HEK293T (cell line): ENCODE measurements at regions not wholly inside any gene's neighbourhood (a gene's known extent, or its start where the extent isn't known, plus 50 kb on each side); places are given as distances from the start of the nearest gene placed in this dataset.

Source experiments
- CTCF ChIA-PET: fragments of 350-600 bp; formaldehyde crosslinking; extraction: SDS; loops from one replicate; lab custom pipeline; 2021; ENCODE audit warnings: antibody characterized with exemption, inconsistent platforms; lab: Yijun Ruan, JAX
- POLR2A ChIA-PET: fragments of 350-600 bp; formaldehyde crosslinking; extraction: SDS; loops from one replicate; lab custom pipeline; 2020; ENCODE audit warnings: antibody characterized with exemption, inconsistent platforms; lab: Yijun Ruan, JAX
- DNase-seq: peaks from one replicate; pipeline ENCODE4 v3.0.0; 2012; ENCODE audit warnings: mixed read lengths; ENCODE audit errors: extremely low spot score
- ARNT ChIP-seq: fragments of 450-650 bp; IDR thresholded peaks from 2 replicates; pipeline ENCODE4 v1.6.1; 2017; ENCODE audit warnings: mild to moderate bottlenecking
- BHLHE40 ChIP-seq: fragments of 450-650 bp; IDR thresholded peaks from 2 replicates; pipeline ENCODE4 v1.6.1; 2016; ENCODE audit warnings: mild to moderate bottlenecking, moderate library complexity, borderline replicate concordance
- CTBP1 ChIP-seq: fragments of 450-650 bp; IDR thresholded peaks from 2 replicates; pipeline ENCODE4 v1.6.1; 2016; ENCODE audit warnings: borderline replicate concordance
- ELF4 ChIP-seq: fragments of 450-650 bp; IDR thresholded peaks from 2 replicates; pipeline ENCODE4 v1.6.1; 2017; ENCODE audit warnings: antibody characterized with exemption
- FOXA1 ChIP-seq: fragments of 450-650 bp; IDR thresholded peaks from 2 replicates; pipeline ENCODE4 v1.6.1; 2016; ENCODE audit warnings: mild to moderate bottlenecking
- FOXK2 ChIP-seq: fragments of 450-650 bp; IDR thresholded peaks from 2 replicates; pipeline ENCODE4 v1.6.1; 2016; ENCODE audit warnings: mild to moderate bottlenecking
- FOXM1 ChIP-seq: fragments of 450-650 bp; IDR thresholded peaks from 2 replicates; pipeline ENCODE4 v1.6.1; 2017; ENCODE audit warnings: mild to moderate bottlenecking, borderline replicate concordance
- HDGF ChIP-seq: fragments of 450-650 bp; IDR thresholded peaks from 2 replicates; pipeline ENCODE4 v1.6.1; 2017; ENCODE audit warnings: antibody characterized with exemption, borderline replicate concordance
- L3MBTL2 ChIP-seq: fragments of 450-650 bp; conservative IDR thresholded peaks from 2 replicates; pipeline ENCODE4 v1.6.1; 2016; ENCODE audit warnings: mild to moderate bottlenecking
- LEF1 ChIP-seq: fragments of 450-650 bp; IDR thresholded peaks from 2 replicates; pipeline ENCODE4 v1.6.1; 2017; ENCODE audit warnings: mild to moderate bottlenecking, borderline replicate concordance
- NFRKB ChIP-seq: fragments of 450-650 bp; IDR thresholded peaks from 2 replicates; pipeline ENCODE4 v1.6.1; 2016; ENCODE audit warnings: mild to moderate bottlenecking, moderate library complexity
- SP1 ChIP-seq: fragments of 450-650 bp; IDR thresholded peaks from 2 replicates; pipeline ENCODE4 v1.6.1; 2017
- SUZ12 ChIP-seq: fragments of 450-650 bp; IDR thresholded peaks from 2 replicates; pipeline ENCODE4 v1.6.1; 2016; ENCODE audit warnings: mild to moderate bottlenecking
- TARDBP ChIP-seq: fragments of 450-650 bp; IDR thresholded peaks from 2 replicates; pipeline ENCODE4 v1.6.1; 2016
- ZNF384 ChIP-seq: fragments of 450-650 bp; IDR thresholded peaks from 2 replicates; pipeline ENCODE4 v1.6.1; 2016
- TF ChIP-seq, protein P1 (sequence below): fragments of 450-650 bp; IDR thresholded peaks from 2 replicates; pipeline ENCODE4 v1.6.1; 2016

DNA sequence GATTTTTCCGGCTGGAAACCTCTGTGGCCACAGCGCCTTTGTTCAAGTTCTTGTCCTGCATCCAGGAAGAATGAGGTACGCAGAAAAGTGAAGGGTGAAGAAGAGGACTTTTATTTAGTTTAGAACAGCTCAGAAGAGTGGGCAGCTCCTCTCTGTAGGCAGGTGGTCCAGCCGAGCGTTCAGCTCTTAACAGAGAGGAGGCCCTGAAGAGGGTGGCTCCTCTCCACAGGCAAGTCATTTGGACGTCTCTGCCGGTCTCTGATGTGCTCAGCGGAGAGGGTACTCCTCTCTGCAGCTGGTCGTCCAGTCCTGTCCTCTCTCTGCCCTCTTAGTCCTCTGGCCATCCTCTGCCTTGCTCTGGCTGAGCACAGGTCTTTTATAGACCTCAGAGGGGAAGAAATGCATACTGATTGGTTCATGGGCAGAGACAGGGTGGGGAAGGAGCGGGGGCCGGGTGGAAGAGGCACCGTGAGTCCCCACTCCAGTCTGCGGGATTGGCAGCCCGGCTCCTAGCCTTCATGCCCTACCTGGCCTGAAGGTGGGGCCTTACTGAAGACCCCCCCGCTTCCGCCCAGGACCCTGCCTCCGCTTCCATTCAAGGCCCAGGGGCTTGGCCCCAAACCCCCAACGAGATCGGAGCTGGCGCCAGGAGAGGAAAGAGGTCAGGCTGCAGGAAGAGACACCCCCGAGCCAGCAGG, 70.0 kb upstream of the NKD1 start:
- no peak for DNase-seq
- TF ChIP-seq ELF4 (no peak), ARNT (no peak), NFRKB (no peak), FOXK2 (no peak), HDGF (no peak), BHLHE40 (no peak), ZNF384 (no peak), LEF1 (no peak), L3MBTL2 (no peak), TARDBP (no peak), SP1 (no peak), SUZ12 (no peak), CTBP1 (no peak), FOXA1 (no peak), FOXM1 (no peak)
- TF ChIP-seq, protein P1, sequence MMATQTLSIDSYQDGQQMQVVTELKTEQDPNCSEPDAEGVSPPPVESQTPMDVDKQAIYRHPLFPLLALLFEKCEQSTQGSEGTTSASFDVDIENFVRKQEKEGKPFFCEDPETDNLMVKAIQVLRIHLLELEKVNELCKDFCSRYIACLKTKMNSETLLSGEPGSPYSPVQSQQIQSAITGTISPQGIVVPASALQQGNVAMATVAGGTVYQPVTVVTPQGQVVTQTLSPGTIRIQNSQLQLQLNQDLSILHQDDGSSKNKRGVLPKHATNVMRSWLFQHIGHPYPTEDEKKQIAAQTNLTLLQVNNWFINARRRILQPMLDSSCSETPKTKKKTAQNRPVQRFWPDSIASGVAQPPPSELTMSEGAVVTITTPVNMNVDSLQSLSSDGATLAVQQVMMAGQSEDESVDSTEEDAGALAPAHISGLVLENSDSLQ, result no peak
- POLR2A ChIA-PET, result no interaction called here
- CTCF ChIA-PET, result no interaction called here

DNA sequence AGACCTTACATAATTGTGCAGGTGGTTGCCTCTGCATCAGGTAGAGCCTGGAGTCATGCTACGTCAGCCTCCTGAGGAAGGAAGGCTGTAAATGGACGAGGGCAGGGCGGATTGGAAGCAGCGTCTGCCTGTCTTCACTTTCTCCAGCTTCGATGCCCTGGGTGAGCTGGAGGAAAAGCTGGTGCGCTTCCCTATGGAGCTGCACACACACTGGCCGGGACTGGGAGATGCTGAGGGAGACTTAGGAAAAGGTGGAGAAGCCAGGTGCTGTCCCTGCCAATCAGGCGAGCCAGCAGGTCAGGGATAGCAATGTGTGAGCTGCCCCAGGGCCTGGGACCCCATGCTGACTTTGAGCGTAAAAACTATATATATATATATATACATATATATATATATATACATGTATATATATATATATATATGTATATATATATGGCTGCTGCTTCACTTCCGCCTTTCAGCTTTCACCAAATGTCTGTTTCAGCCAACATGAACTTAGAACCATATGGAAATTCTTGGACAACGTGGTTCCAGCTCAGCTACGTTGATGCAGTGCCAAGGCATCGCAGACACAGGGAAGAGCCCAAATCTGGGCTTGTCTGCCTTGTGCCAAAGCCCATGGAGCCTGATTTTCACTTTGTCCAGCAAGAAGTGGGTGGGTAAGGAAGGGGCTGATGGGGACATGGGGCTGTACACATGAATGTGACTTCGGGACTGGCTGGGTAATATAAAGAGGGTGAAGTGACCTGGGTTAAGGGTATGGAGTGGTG, 71.5 kb upstream of the NKD1 start:
- POLR2A ChIA-PET, result no interaction called here
- DNase-seq, result no peak
- CTCF ChIA-PET, result no interaction called here
- TF ChIP-seq CTBP1, result no peak
- TF ChIP-seq HDGF, result no peak
- TF ChIP-seq, protein P1, result no peak
- no peak for TF ChIP-seq L3MBTL2
- no peak for TF ChIP-seq ZNF384
- TF ChIP-seq NFRKB, result no peak
- no peak for TF ChIP-seq SUZ12
- TF ChIP-seq ARNT, result no peak
- TF ChIP-seq ELF4, result no peak
- TF ChIP-seq FOXK2, result no peak
- TF ChIP-seq SP1, result no peak
- TF ChIP-seq TARDBP, result no peak
- no peak for TF ChIP-seq FOXA1
- no peak for TF ChIP-seq FOXM1
- no peak for TF ChIP-seq LEF1
- no peak for TF ChIP-seq BHLHE40

DNA sequence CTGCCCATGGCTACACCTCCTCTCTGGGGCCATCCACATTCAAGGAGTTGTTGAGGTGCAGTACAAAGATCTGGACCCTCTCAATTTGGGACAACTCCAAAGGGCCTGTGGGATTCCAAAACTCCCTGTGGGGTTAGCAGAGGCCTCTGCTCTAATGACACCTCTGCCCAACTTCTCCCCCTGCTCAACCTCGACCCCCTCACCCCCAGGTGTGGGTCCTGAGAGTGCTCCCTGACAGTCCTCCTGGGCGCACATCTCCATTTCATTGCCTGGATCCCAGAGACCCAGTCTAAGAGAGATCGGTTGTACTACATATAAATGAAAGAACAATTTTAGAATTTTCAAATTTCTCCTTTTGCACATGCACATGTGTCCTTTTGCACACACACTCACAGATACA, 73.0 kb upstream of the NKD1 start:
- no peak for DNase-seq
- ChIA-PET POLR2A (no interaction called here), CTCF (no interaction called here)
- TF ChIP-seq ELF4, result no peak
- no peak for TF ChIP-seq BHLHE40
- TF ChIP-seq L3MBTL2, result no peak
- TF ChIP-seq LEF1, result no peak

DNA sequence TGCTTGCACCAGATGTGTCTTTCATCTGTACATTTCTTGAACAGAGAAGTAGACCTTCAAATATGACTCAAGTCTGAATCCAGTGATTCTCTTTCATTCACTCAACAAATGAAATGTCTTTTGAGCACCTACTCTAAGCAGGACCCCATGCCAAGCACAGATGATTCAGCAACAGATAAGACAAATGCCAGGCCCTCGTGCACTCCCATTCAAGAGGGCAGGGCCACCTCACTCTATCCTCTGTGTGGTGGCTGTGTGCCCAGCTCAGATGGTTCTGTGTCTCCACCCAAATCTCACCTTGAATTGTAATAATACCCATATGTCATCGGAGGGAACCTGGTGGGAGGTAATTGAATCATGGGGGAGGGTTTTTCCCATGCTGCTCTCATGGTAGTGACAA, 74.1 kb upstream of the NKD1 start:
- TF ChIP-seq ARNT, result no peak
- no peak for TF ChIP-seq FOXM1
- ChIA-PET CTCF (no interaction called here), POLR2A (no interaction called here)
- no peak for DNase-seq

DNA sequence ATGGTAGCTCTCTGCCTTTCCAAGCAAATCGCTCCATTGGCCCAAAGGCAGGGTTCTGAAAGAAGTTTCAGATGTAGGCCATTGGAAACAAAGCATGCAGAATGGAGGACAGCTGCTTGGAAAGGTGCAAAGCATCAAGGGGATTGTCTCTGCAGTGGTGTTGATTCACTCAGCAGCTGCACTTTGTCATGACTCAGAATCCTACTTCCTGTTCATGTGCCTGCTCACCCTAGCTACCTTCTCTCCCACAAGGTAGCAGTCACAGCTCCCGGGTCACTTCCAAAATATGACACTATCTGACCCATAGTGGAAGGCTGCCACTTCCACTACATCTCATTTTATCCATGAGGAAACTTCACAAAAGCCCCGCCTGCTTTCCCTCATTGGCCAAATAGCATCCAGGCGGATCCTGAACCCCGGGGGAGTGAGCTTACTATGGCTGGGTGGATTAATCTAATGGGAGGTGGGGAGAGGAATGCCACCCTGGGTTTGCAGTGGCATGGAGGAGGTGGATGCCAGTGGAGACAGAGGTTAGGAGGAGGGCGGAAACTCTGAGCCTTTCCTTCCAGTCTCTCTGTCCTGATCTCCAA, 74.7 kb upstream of the NKD1 start:
- POLR2A ChIA-PET, result no interaction called here
- TF ChIP-seq LEF1 (no peak), ZNF384 (no peak), NFRKB (no peak)
- TF ChIP-seq, protein P1, result no peak
- CTCF ChIA-PET, result interaction anchor here (0.9 kb wide), 1 partner anchor 163 kb away, joined by 3 read pairs; no protein-coding TSS in a partner anchor
- no peak for DNase-seq

DNA sequence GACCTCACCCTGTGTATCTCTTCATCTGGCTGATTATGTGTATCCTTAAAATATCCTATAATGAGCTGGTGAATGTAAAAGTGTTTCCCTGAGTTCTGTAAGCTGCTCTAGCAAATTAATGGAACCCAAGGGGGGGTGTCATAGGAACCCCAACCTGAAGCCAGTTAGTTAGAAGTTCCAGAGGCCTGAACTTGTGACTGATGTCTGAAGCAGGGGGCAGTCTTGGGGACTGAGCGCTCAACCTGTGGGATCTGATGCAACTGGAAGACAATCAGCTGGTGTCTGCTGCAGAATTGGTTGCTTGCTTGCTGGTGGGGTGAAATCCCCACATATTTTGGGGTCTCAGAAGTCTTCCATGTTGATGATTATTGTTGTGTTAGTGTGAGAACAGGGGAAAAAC, 75.7 kb upstream of the NKD1 start:
- TF ChIP-seq NFRKB, result no peak
- no peak for TF ChIP-seq LEF1
- TF ChIP-seq FOXM1, result no peak
- no peak for TF ChIP-seq ELF4
- no peak for TF ChIP-seq BHLHE40
- TF ChIP-seq TARDBP, result no peak
- no peak for TF ChIP-seq CTBP1
- TF ChIP-seq SUZ12, result no peak
- no peak for TF ChIP-seq SP1
- TF ChIP-seq, protein P1, result no peak
- TF ChIP-seq FOXK2, result no peak
- TF ChIP-seq ARNT, result no peak
- no peak for TF ChIP-seq HDGF
- ChIA-PET POLR2A (no interaction called here), CTCF (interaction anchor here (0.6 kb wide), 1 partner anchor 77 kb away, joined by 3 read pairs; no protein-coding TSS in a partner anchor)
- no peak for DNase-seq
